GM12892 (cell line): ENCODE measurements at regions not wholly inside any gene's neighbourhood (a gene's known extent, or its start where the extent isn't known, plus 50 kb on each side); places are given as distances from the start of the nearest gene placed in this dataset.

Experiments used
- POLR2A ChIP-seq: IDR thresholded peaks from 2 replicates; pipeline ENCODE4 v1.6.1; 2011; ENCODE audit warnings: low read depth, low read length, control low read depth
- POLR2AphosphoS5 ChIP-seq: IDR thresholded peaks from 2 replicates; pipeline ENCODE4 v1.6.1; 2011; ENCODE audit warnings: low read depth, low read length, control low read depth
- TAF1 ChIP-seq: IDR thresholded peaks from 2 replicates; pipeline ENCODE4 v1.6.1; 2011; ENCODE audit warnings: low read depth, mild to moderate bottlenecking, control low read depth, low read length, borderline replicate concordance

GRCh38 chr6:134654751-134655150 is 295.1 kb downstream of the ALDH8A1 start:
- TF ChIP-seq POLR2AphosphoS5 (no peak), POLR2A (no peak), TAF1 (no peak)
